ENCODE measurements at regions not wholly inside any gene's neighbourhood (a gene's known extent, or its start where the extent isn't known, plus 50 kb on each side); places are given as distances from the start of the nearest gene placed in this dataset.

DNA sequence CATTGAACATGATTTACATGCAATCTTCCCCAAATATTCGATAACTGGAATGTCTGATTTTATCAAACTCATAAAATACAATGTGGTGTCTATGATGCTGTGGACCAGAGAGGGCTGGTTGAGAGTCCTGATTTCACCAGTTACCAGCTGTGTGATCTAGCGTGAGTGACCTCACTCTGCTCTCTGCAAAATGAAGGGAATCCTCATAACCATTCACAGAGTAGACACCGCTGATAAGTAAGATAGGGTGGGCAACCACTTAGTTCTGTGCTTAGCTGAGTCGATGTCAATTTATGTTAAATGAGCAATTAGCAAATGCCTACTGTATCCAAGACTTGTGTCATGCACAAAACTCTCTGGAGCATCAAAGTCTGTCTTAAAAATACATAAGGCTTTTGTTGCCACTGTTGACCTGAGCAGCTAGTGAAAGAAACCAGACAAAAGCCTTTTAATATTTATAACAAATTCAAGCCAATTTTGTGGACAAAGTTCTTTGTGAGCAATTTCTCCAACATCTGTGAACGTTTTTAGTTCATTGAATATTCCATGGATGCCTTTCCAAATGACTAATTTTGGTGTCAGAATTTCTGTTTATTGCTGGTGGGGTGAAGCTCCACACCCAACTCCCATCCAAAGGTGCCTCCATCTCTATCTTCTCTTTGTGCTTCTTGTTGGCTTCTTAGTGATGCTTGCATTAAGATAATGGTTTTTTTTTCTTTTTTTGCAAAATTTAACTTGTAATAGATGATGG, 314.2 kb downstream of the ADRA2A start:
- TF ChIP-seq, protein P1, sequence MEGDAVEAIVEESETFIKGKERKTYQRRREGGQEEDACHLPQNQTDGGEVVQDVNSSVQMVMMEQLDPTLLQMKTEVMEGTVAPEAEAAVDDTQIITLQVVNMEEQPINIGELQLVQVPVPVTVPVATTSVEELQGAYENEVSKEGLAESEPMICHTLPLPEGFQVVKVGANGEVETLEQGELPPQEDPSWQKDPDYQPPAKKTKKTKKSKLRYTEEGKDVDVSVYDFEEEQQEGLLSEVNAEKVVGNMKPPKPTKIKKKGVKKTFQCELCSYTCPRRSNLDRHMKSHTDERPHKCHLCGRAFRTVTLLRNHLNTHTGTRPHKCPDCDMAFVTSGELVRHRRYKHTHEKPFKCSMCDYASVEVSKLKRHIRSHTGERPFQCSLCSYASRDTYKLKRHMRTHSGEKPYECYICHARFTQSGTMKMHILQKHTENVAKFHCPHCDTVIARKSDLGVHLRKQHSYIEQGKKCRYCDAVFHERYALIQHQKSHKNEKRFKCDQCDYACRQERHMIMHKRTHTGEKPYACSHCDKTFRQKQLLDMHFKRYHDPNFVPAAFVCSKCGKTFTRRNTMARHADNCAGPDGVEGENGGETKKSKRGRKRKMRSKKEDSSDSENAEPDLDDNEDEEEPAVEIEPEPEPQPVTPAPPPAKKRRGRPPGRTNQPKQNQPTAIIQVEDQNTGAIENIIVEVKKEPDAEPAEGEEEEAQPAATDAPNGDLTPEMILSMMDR (IDR thresholded peaks at IDR 0.05) = no peak
- no peak for TF ChIP-seq EP300 (IDR thresholded peaks at IDR 0.05)
